Memory B cell (primary cell): ENCODE measurements at regions not wholly inside any gene's neighbourhood (a gene's known extent, or its start where the extent isn't known, plus 50 kb on each side); places are given as distances from the start of the nearest gene placed in this dataset.

Experiments used
- ATAC-seq: fragments of 150-1000 bp; cut with Tn5 transposase; 2 replicates; pipeline ENCODE4 v1.10.0; 2021; ENCODE audit warnings: low read depth, mild to moderate bottlenecking, moderate library complexity
- DNase-seq, 2 donors: peaks; one replicate each; pipeline ENCODE4 v3.0.0; 2022; ENCODE audit warnings: low spot score in 2 of 2
- H3K27ac Mint-ChIP-seq: one replicate; pipeline ENCODE4 v1.8.0; 2022; ENCODE audit warnings: mild to moderate bottlenecking, moderate library complexity, mixed read lengths
- H3K27me3 Mint-ChIP-seq: one replicate; pipeline ENCODE4 v1.8.0; 2022; ENCODE audit warnings: mixed read lengths
- H3K36me3 Mint-ChIP-seq: one replicate; pipeline ENCODE4 v1.8.0; 2022; ENCODE audit warnings: mild to moderate bottlenecking, mixed read lengths
- H3K4me1 Mint-ChIP-seq: one replicate; pipeline ENCODE4 v1.8.0; 2022; ENCODE audit warnings: mixed read lengths
- H3K4me3 Mint-ChIP-seq: one replicate; pipeline ENCODE4 v1.8.0; 2022; ENCODE audit warnings: mild to moderate bottlenecking, moderate library complexity, mixed read lengths
- H3K9me3 Mint-ChIP-seq: one replicate; pipeline ENCODE4 v1.8.0; 2022; ENCODE audit warnings: mixed read lengths

DNA sequence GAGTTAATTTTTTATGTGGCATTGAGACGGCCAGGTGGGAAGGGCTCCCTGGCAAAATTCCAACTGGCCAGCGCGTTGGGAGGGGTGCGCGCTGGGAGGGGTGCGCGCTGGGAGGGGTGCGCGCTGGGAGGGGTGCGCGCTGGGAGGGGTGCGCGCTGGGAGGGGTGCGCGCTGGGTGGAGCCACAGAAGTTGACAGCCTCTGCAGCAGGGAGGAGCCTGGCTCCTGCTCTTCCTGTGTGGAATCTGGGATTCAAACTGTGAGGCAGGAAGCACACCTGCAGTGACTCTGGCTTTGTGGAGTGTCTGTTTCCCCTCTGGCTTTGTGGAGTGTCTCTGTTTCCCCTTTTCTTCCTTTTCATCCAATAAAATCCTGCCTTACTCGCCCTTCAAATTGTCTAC, 147.9 kb upstream of the CBLN2 start:
- Mint-ChIP-seq H3K9me3 (no peaks in the 10 kb centered on the region), H3K27me3 (no peaks in the 10 kb centered on the region), H3K27ac (no peak overlapping the region), H3K4me3 (no peak overlapping the region), H3K4me1 (no peaks in the 10 kb centered on the region), H3K36me3 (no peaks in the 10 kb centered on the region)
- ATAC-seq (no peak), DNase-seq (no peak)

DNA sequence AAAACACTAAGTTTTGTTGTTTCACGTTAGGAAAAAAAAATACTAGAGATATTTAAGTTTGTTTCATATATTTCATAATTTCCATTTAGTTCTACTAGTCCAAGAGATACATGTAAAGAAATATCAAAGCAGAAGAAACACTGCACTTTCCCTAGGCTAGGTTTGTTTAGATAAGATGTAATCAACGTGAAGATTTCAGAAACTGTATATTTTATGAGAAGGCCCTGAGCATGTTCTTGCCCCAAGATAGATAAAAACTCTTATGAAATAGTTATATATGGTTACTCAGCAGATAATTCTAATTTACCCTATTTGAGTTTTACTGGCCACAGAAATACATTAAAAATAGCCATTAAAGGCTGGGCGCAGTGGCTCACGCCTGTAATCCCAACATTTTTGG, 143.6 kb upstream of the CBLN2 start:
- no peak overlapping the region for H3K4me3 Mint-ChIP-seq
- ATAC-seq = no peak
- no peaks in the 10 kb centered on the region for H3K36me3 Mint-ChIP-seq
- H3K27ac Mint-ChIP-seq = no peak overlapping the region
- no peaks in the 10 kb centered on the region for H3K4me1 Mint-ChIP-seq
- no peaks in the 10 kb centered on the region for H3K9me3 Mint-ChIP-seq
- H3K27me3 Mint-ChIP-seq = no peaks in the 10 kb centered on the region
- DNase-seq = no peak

DNA sequence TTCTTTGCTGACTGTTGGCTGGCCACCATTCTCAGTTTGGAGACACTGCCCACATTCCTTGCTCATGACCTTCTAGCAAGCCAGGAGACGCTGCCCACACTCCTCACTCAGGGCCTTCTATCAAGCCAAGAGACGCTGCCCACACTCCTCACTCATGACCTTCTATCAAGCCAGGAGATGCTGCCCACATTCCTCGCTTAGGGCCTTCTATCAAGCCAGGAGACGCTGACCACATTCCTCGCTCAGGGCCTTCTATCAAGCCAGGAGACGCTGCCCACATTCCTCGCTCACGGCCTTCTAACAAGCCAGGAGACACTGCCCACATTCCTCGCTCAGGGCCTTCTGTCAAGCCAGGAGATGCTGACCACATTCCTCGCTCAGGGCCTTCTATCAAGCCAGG, 131.3 kb upstream of the CBLN2 start:
- H3K4me1 Mint-ChIP-seq = no peaks in the 10 kb centered on the region
- peaks cover 4% of the 10 kb centered on the region for H3K27me3 Mint-ChIP-seq
- DNase-seq (no peak), ATAC-seq (no peak)
- no peak overlapping the region for H3K4me3 Mint-ChIP-seq
- H3K36me3 Mint-ChIP-seq = no peaks in the 10 kb centered on the region
- H3K27ac Mint-ChIP-seq = no peak overlapping the region
- no peaks in the 10 kb centered on the region for H3K9me3 Mint-ChIP-seq

DNA sequence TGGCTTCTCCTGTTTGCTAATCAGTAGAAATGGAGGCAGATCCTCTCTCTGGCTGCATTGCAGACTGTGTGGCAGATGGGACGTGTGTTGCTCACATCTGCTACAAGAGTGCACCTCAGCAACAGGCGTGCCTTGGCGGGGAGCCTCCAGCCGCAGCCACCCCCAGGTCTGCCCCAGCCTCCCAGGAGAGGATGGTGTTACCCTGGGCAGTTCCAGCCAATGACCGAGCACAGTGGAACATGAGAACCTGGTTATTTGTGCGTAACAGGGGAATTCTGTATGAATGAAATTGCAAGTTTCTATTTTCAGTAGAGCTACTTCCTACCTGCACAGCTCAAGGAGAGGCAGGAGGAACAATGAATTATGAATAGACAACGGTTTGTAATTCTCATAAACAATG, 130.6 kb upstream of the CBLN2 start:
- H3K27me3 Mint-ChIP-seq = peaks cover 4% of the 10 kb centered on the region
- DNase-seq = no peak
- H3K4me3 Mint-ChIP-seq = no peak overlapping the region
- H3K4me1 Mint-ChIP-seq = no peaks in the 10 kb centered on the region
- no peak for ATAC-seq
- no peaks in the 10 kb centered on the region for H3K36me3 Mint-ChIP-seq
- no peak overlapping the region for H3K27ac Mint-ChIP-seq
- no peaks in the 10 kb centered on the region for H3K9me3 Mint-ChIP-seq

DNA sequence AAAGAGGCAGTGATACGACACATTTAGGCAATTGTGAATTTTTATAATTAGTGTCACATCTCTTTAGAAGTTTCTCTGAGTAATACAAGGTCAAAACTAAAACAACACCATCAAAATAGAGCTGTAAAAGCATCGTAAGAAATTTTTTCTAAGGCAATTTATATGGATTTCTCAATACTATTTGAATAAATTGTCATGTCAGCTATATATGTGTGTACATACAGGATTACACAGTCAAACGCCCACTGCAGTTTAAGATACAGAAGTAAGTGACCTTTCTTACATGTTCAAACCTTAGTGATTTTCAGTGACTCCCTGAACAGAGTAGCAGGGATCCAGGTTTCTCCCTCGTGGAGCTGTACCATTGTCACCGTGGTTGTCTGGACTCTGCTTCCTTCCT, 129.1 kb upstream of the CBLN2 start:
- ATAC-seq (no peak), DNase-seq (no peak)
- H3K36me3 Mint-ChIP-seq = no peaks in the 10 kb centered on the region
- H3K4me1 Mint-ChIP-seq = no peaks in the 10 kb centered on the region
- no peaks in the 10 kb centered on the region for H3K9me3 Mint-ChIP-seq
- H3K27ac Mint-ChIP-seq = no peak overlapping the region
- peaks cover 4% of the 10 kb centered on the region for H3K27me3 Mint-ChIP-seq
- H3K4me3 Mint-ChIP-seq = no peak overlapping the region

DNA sequence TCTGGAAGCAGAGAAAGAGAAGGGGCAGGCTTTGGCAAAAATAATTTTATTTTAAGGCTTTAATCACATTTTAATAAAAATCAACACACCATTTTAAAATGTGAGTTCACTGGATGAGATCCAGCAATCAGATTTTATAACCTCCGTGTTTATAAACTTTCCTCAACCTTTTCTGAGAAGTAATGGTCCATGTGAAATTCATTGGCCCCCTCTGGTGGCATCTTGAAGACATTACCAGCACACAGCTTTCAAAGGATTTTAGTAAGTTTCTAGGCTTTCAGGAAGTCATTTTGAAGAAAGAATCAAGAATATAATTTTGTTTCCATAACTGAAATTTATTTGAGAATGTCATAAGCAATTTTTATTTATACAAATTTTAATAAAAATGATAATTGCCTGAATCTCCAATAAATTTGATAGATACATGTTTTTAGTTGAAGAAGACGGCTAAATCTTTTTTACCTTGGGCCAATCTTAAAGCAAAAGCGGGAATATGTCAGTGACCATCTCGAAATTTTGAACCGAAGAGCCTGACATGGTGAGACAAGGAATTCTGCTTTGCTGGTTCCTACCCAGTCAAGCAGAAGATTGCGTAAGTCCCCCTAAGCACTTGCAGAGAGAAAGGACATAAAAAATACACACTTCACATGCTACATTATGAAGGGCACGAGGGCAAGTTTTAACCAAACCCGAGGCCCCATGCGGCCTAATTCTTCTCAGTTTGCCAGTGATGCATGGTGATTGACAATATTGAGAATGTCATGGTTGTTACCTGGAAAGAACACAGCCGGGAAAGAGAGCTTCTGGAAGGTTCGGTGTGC, 128.4 kb upstream of the CBLN2 start:
- Mint-ChIP-seq H3K27ac (no peak overlapping the region), H3K36me3 (no peaks in the 10 kb centered on the region), H3K4me1 (no peaks in the 10 kb centered on the region), H3K27me3 (peaks cover 4% of the 10 kb centered on the region), H3K4me3 (no peak overlapping the region), H3K9me3 (no peaks in the 10 kb centered on the region)
- ATAC-seq (peak; percentile 32), DNase-seq (no peak)

DNA sequence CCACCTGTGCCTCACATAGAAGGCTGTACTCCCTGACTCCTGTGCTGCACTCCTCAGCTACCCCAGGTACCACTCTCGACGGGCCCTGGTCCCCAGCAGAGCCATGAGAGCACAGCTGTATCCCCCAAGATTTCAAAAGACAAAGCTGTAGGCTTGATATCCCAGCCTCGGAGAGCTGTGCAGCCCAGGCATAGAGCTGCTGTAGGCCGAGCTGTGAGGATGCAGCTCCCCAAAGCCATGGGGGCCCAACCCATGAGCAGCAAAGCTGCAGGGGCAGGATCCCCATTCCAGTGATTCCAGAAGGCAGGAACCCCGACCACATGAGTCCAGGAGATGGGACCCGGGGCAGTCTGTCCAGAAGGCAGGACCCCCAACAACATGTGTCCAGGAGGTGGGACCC, 123.8 kb upstream of the CBLN2 start:
- Mint-ChIP-seq H3K27ac (no peak overlapping the region), H3K9me3 (no peaks in the 10 kb centered on the region), H3K36me3 (no peaks in the 10 kb centered on the region), H3K27me3 (no peaks in the 10 kb centered on the region), H3K4me3 (no peak overlapping the region), H3K4me1 (no peaks in the 10 kb centered on the region)
- ATAC-seq (no peak), DNase-seq (no peak)

DNA sequence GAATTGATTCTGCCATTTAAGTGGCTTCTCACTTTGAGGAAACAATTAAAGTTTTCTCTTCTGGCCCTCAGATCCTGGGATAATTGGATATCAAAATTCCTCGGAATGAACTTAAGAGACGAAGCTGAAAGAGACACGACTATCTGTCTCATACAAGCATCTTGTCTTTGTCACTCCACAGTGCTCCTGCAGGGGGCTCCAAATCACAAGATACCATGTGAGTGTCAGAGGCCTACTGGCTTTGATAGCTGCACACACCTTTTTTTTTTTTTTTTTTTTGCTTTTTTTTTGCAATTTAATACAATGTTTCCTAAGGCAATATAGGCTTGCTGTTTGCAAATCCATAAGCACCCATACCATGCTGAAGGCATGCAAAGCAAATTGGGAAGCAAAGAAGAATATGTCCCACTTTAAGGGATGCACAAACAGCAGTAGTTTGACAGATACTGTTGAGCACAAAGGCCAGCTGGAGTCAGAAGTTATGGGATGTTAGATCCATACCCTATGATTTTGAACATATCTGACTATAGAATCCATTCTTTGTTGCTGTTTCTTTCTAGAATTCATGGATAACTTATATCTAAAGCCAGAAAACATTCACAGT, 109.0 kb upstream of the CBLN2 start:
- peaks cover 4% of the 10 kb centered on the region for H3K9me3 Mint-ChIP-seq
- DNase-seq (peak; percentile 6 to 15), ATAC-seq (peak; percentile 38)
- no peak overlapping the region for H3K4me3 Mint-ChIP-seq
- no peak overlapping the region for H3K27ac Mint-ChIP-seq
- peaks cover 1% of the 10 kb centered on the region for H3K36me3 Mint-ChIP-seq
- no peaks in the 10 kb centered on the region for H3K27me3 Mint-ChIP-seq
- no peaks in the 10 kb centered on the region for H3K4me1 Mint-ChIP-seq

DNA sequence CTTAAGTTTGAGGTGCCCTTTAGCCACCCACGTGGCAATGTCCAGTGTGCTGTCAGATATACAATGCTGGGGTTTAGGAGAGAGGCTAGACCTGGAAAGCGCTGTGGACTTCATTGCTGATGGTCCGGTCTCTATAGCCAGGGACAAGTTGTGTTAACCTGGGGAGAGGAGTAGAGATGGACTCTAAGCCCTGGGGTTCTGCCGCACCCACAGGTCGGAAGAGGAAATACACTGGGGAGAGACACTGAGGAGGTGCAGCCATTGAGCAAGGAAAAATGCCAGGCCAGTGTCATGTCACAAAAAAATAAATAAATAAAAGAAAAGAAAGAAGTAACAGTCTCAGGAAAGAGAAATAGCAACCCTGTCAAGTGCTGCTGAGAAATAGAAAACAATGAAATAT, 106.9 kb upstream of the CBLN2 start:
- Mint-ChIP-seq H3K4me1 (no peaks in the 10 kb centered on the region), H3K27me3 (no peaks in the 10 kb centered on the region), H3K36me3 (peaks cover 1% of the 10 kb centered on the region), H3K27ac (no peak overlapping the region), H3K9me3 (peaks cover 4% of the 10 kb centered on the region), H3K4me3 (no peak overlapping the region)
- DNase-seq = no peak
- no peak for ATAC-seq

DNA sequence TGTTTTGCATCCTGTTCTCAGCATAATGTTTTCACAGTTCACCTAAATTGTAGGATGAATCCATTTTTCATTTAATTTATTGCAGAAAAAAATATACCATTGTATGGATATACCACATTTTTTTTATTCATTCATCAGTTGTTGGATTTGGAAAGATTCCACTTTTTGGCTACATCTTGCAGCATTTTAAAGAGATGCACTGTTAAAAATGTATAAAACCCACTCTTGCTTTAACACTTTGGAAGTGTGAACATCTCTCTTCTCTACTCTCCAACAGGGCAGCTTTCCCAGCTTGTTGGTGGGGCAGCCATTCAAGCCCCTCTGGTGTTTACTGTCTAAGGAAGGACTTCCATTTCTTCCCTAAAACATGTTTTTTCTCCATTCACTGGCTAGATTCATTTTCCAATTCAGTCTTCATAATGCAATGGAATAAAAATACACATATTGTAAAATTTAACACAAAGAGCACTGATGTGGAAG, 104.4 kb upstream of the CBLN2 start:
- no peaks in the 10 kb centered on the region for H3K36me3 Mint-ChIP-seq
- DNase-seq = no peak
- no peaks in the 10 kb centered on the region for H3K27me3 Mint-ChIP-seq
- H3K4me3 Mint-ChIP-seq = no peak overlapping the region
- no peak for ATAC-seq
- no peak overlapping the region for H3K27ac Mint-ChIP-seq
- H3K4me1 Mint-ChIP-seq = no peaks in the 10 kb centered on the region
- H3K9me3 Mint-ChIP-seq = no peaks in the 10 kb centered on the region

DNA sequence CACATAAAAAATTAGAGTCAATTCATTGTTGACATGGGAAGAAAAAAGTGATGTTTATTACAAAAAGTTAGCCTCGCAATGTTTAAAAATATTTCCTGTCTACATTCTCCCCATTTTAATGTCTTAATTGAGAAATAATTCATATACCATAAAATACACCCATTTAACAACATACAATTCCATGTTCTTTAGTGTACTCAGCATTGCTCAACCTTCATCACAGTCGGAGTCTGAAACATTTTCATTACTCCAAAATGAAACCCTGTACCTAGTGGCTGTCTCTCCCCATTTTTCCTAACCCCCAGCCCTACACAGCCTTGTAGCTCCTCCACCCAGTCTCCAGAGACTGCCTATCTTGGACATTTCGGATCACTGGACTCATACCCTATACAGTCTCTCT, 103.9 kb upstream of the CBLN2 start:
- no peak overlapping the region for H3K27ac Mint-ChIP-seq
- no peak for ATAC-seq
- no peaks in the 10 kb centered on the region for H3K9me3 Mint-ChIP-seq

DNA sequence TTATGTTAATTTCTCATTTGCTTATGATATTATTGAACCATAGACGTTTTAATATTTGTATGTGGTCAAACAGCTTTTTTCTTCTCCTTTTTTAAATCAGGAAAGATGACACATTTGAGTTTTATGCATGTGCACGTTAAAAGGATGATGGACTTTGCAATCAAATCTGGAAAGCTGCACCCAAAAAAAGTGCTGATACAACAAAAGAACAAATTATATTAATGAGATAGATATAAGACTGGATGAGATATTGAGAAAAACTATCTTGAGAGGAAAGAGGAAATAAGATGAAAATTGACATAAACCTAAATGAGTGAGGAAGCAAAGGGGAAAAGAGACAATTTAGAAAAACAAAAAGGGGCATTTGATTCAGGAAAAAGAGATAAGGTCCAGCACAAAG, 96.4 kb upstream of the CBLN2 start:
- H3K27ac Mint-ChIP-seq = no peak overlapping the region
- no peak for ATAC-seq
- H3K36me3 Mint-ChIP-seq = no peaks in the 10 kb centered on the region
- H3K9me3 Mint-ChIP-seq = peaks cover 2% of the 10 kb centered on the region
- no peak overlapping the region for H3K4me3 Mint-ChIP-seq
- peaks cover 7% of the 10 kb centered on the region for H3K4me1 Mint-ChIP-seq
- DNase-seq = no peak
- no peaks in the 10 kb centered on the region for H3K27me3 Mint-ChIP-seq

More for the DNA sequence above, 103.9 kb upstream of the CBLN2 start:
- H3K36me3 Mint-ChIP-seq = no peaks in the 10 kb centered on the region
- DNase-seq = no peak
- H3K27me3 Mint-ChIP-seq = no peaks in the 10 kb centered on the region
- no peak overlapping the region for H3K4me3 Mint-ChIP-seq
- no peaks in the 10 kb centered on the region for H3K4me1 Mint-ChIP-seq

DNA sequence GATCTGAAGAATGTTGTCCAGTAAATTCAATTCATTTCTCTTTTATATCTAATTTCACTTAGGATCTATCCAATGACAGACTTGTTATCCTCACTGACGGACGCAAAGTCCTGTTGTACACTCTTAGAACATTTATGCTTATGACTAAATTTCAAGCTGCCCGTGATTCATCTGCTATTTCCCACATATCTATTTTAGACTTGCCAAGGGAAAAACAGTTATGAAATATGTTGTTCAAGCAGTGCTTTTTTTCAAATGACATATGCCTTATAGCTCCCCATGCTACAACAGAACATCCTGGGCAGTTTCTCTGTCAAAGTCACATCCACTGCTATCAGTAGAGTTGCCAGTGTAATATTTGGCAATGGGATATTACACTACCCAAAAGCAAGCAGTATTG, 94.2 kb upstream of the CBLN2 start:
- DNase-seq (no peak), ATAC-seq (no peak)
- H3K36me3 Mint-ChIP-seq = no peaks in the 10 kb centered on the region
- H3K27ac Mint-ChIP-seq = no peak overlapping the region
- no peak overlapping the region for H3K4me3 Mint-ChIP-seq
- peaks cover 7% of the 10 kb centered on the region for H3K4me1 Mint-ChIP-seq
- H3K27me3 Mint-ChIP-seq = no peaks in the 10 kb centered on the region
- peaks cover 2% of the 10 kb centered on the region for H3K9me3 Mint-ChIP-seq

DNA sequence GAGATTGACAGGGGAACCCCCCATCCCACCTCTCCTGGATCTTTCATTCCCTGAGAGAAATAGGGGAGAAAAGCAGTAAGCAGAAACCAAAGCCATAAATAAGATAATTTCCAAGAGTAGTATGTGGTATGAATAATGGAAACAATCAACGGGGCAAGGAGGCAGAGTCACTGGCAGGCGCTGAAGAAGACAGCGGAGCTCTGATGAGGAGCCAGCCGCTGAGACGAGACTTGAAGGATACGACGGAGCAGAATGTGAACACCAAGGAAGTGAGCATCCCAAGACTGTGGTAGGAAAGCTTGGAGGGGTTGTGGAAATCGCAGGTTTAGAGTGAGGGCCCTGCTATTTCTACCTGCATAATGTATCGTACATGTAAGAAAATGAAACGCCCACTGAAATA, 93.6 kb upstream of the CBLN2 start:
- no peak for DNase-seq
- no peak for ATAC-seq
- H3K27ac Mint-ChIP-seq = no peak overlapping the region
- H3K36me3 Mint-ChIP-seq = no peaks in the 10 kb centered on the region
- H3K4me1 Mint-ChIP-seq = peaks cover 7% of the 10 kb centered on the region
- H3K4me3 Mint-ChIP-seq = no peak overlapping the region
- H3K9me3 Mint-ChIP-seq = peaks cover 2% of the 10 kb centered on the region
- H3K27me3 Mint-ChIP-seq = no peaks in the 10 kb centered on the region

DNA sequence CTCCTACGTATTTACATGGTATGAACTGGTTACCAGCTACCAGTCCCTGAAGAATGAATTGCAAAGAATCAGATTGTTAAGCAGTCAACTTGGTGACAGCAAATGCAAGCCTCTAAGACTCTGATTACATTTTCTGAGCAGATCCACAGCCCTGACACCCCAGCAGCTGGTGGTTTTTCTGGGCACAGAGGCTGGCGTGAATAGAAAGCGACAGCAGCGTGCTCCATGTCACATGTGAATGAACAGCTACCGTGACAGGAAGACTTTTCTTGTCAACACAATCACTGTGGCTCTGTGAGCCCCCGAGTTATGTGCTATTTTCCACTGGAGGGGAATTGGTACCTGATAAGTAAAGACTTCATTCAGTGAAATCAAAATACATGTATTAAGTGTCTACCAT, 93.2 kb upstream of the CBLN2 start:
- H3K9me3 Mint-ChIP-seq = peaks cover 2% of the 10 kb centered on the region
- no peak overlapping the region for H3K27ac Mint-ChIP-seq
- no peak overlapping the region for H3K4me3 Mint-ChIP-seq
- DNase-seq = no peak
- no peaks in the 10 kb centered on the region for H3K27me3 Mint-ChIP-seq
- no peaks in the 10 kb centered on the region for H3K36me3 Mint-ChIP-seq
- ATAC-seq = no peak
- H3K4me1 Mint-ChIP-seq = peaks cover 7% of the 10 kb centered on the region
